NCI-H526 treated with DMSO at 0.1 percent for 48 hours (cell line): ENCODE measurements at regions not wholly inside any gene's neighbourhood (a gene's known extent, or its start where the extent isn't known, plus 50 kb on each side); places are given as distances from the start of the nearest gene placed in this dataset.
"Not testable (repeated sequence)": the region's sequence is repeated elsewhere in the genome, so short reads cannot be mapped to it uniquely, and the experiment has no call there.

Experiments
- DNase-seq: peaks from one replicate; lab custom pipeline; 2025; lab: John Stamatoyannopoulos, UW

DNA sequence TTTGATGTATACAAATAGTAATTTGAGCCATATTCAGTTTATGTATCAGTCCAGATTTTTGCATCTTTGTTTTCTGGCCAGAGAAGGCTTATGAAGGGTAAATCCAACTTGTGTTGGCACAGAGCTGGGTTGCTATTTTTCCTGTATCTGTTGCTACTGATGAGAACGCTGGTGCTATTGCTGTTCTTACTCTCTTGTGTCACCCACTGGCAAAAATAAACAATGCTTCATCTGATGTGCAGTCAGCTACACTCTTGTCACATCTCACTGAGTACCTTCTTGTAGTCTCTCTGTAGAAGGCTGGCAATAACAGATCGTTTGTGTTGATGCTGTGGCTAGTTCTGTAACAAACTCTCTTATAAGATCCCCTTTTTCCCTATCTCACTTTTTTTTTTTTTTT, 323.4 kb downstream of the CDH19 start:
- no peak for DNase-seq

DNA sequence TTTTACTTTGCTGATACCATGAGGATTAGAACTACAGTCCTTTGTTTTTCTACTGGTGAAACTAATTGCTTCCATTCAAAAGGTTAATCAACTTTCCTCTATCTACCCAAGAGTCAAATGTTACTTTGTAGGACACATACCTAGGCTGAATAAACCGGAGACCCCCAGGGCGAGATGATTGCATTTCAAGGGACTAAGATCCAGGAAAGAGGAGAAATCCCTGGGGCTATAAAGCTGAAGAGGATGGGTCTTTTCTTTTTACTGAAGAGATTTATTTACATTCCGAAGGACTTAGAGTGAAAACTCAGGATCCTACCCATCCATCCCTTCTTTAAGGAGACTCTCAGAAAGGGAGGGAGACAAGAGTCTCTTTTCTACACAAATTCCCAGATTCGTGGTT, 331.9 kb downstream of the CDH19 start:
- no peak for DNase-seq

DNA sequence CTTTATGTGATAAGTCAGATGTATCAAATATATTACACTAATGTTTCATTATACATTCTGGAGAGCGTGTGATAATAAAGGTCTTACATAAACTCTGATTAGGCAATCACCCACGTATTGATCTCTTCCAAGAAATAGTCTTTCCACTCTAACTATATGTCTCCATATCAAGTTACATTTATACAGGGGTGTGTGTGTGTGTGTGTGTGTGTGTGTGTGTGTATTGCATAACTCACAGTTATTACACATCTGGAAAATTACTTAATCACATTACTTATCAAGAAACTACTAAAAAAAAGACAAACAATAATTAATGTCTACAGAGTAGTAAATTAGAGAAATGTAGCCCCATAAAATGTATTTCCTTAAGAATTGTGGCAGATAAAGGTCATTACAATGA, 339.8 kb downstream of the CDH19 start:
- DNase-seq = no peak

DNA sequence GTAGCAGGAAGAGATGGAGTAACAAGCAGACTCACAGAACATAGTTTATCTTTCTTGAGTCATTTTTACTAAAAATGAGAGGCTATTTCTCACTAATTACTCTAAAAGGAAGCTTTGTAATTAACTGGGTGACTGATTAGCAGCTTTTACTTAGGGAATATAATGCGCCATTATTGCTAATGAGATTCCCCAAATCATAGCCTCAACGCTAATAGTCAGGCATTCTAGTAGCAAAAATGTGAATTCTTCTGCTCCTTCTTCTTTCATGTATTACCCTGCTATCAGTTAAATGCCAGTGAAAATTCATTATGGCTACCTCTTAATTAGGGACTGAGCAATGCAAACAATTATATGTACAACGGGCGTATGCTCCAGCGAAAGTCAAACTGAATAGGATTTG, 349.8 kb downstream of the CDH19 start:
- DNase-seq = no peak

DNA sequence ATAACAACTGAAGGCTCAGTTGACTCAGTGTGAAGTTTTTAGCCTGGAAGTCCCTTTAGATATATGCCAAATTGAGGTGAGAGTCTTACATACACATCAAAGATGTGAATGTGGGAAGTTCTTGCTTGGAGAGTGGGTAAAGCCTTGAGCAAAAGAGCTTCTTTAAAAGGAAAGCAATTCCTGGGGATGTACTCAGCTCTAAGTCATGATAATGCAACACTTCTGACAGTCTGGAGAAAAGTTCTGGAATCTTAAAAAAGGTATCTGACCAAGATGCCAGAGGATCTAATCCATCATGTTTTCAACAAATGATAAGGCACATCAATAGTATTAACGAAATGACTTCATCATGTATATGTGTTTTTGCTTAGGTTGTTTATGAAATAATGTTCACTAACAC, 351.2 kb downstream of the CDH19 start:
- DNase-seq = no peak

DNA sequence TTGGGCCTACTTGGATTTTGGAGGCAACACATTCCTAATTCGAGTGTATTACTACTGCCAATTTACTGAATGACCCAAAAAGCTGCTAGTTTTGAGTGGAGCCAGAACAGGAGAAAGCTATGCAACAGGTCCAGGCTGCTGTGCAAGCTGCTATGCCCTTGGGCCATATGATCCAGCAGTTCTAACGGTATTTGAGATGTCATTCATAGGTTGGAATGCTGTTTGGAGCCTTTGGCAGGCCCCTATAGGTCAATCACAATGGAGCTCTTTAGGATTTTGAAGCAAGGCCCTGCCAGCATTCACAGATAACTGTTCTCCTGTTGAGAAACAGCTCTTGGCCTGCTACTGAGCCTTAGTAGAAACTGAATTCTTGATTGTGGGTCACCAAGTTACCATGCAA, 368.7 kb downstream of the CDH19 start:
- no peak for DNase-seq

DNA sequence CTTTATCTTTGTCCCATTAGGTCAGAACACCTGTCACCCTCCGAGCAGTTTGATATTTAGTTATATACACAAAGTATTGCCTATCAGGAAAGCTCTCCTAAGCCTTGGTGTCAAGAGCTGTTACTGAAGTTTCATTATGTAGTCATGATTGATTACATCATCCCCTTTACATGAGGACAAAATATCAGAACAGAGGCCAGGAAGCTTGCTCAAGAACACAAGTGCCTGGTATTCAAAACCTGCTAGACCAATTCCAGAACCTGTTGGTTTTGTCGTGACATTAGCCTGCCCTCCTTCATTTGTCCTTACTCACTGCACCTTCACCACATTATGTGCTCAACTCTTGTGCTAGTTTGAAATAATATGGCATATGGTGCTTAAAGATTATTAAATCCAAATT, 377.1 kb downstream of the CDH19 start:
- no peak for DNase-seq

DNA sequence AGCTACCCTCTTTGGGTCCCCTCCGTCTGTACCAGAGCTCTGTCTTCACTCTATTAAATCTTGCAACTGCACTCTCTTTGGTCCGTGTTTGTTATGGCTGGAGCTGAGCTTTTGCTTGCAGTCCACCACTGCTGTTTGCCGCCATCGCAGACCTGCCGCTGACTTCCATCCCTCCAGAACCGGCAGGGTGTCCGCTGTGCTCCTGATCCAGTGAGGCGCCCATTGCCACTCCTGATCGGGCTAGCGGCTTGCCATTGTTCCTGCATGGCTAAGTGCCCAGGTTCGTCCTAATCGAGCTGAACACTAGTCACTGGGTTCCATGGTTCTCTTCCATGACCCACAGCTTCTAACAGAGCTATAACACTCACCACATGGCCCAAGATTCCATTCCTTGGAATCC, 380.6 kb downstream of the CDH19 start:
- not testable (repeated sequence) for DNase-seq

DNA sequence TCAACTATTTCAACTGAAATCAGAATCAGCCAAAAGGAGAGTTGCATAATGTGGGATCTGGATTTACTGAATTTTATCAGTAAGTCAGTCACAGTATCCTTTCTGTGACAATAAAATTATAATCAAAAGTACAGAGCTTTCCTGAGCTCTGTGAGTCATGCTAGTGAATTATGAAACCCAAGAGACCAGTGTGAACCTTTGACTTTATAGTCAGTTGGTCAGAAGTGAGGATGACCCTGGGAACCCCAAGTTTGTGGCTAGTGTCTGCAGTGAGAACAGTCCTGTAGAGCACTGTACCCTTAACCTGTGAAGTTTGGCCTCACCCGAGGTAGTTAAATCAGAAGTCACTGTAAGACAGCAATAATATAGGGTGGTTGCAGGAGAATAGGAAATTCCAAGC, 381.7 kb downstream of the CDH19 start:
- no peak for DNase-seq

DNA sequence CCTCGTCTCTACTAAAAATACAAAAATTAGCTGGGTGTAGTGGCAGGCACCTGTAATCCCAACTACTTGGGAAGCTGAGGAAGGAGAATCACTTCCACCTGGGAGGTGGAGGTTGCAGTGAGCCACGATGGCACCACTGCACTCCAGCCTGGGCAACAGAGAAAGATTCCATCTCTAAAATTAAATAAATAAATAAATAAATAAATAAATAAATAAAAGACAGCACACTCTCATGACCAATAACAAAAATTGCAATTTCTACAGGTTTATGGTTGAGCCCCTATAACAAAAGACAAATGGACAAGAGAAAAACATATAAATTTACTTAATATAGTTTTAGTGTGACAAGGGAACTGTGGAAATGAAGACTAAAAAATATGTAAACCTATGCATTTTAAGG, 384.1 kb downstream of the CDH19 start:
- no peak for DNase-seq

DNA sequence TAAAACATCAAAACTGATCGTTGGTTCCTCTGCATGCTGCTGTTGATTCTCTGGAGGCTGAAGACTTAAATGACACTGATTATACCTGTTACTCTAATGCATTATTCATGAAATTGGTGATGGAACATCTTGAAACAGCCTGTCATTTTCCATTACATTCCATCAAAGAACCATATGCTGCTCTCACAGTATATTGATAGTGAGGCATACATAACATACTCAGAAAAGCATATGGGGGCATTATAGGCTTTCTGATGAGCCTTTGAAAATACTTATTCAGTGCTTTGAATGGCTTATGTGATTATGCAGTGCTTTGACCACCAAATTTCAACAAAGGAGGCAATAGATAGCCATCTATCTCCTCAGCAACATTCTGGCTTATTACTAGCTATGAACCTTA, 392.1 kb downstream of the CDH19 start:
- DNase-seq = no peak

DNA sequence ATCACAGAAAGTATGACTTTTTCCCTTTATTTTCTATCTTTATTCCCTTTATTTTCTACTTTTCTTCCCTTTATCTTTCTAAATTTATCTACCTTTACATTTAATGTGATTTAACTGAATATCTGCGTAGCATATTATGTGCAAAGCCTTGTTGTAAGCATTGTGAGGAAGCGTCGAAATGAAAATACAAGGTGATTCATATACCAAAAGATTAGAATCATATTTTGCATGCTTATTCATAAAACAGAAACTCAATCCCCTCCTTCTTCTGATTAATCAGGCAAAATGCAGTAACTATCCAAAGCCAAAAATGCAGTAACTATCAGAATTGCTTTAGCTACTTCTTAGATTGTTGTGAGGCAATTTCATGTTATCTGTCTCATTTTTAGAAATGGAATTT, 393.0 kb downstream of the CDH19 start:
- DNase-seq = no peak

DNA sequence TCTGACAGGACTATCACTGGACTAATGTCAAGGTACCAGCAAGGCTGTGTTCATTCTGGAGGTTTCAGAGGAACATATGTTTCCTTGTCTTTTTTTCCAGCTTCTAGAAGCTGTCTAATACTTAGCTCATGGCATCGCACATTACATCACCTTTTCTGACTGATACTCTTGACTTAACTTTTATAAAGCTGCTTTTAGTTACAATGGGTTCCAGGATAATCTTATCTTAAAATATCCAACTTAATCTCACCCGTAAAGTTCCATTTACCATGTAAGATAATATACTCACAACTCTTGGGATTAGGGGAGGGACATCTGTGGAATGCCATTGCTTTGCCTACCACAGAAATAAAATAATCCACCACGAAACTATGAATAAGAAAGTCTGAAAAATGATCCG, 394.2 kb downstream of the CDH19 start:
- no peak for DNase-seq

DNA sequence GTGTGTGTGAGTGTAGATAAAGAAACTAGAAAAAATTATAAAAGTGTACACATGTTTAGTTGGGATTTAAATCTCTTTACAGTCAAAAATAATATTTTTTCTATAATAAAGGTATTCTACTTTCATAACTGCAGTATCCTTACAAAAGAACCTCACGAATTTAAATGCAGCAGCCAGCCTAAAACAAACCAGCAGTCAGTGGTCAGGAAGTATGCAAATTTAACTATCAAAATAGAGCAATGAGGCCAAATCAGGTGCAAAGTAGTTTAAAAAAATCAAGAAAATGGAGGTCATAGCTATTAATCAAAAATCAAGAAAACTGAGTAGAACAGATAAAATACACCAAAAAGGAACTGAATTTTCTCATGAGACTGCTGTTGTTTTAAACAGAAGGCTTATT, 407.1 kb downstream of the CDH19 start:
- no peak for DNase-seq

DNA sequence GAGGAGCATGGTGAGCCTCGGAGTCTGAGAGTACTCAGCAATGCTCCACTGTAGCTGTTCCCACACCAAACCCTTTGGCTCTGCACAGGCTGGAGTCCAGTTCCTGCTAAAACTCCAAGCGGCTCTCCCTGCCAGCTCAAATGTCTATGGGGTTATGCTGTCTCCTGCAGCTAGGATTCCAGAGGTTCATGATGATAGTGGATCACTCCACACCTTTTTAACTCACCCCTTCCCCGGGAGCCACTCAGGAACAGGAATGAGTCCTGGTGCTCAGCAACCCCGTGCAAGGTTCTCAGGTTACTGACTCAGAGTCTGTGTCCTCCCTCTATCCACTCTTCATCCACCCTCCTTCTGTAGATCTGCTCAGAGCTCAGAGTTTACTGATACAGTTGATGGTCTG, 410.0 kb downstream of the CDH19 start:
- no peak for DNase-seq

DNA sequence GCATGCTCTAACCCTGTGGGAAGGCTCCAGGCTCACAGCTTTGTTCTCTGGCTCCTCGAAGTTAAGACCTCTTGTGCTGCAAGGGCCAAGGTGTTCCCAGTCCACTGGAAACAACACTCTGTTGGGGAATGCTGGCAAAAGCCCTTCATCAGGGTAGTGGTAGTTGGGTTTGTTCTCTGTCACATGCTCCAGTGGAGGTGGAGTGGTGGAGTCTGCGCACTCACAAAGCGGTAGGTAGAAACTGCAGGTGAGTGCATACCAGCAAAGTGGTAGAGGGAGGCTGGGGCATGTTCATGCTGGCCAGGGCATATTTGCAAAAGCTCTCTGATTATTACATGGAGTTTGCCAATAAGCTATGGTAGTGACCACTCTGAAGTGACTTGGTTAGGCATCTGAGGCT, 410.5 kb downstream of the CDH19 start:
- no peak for DNase-seq

DNA sequence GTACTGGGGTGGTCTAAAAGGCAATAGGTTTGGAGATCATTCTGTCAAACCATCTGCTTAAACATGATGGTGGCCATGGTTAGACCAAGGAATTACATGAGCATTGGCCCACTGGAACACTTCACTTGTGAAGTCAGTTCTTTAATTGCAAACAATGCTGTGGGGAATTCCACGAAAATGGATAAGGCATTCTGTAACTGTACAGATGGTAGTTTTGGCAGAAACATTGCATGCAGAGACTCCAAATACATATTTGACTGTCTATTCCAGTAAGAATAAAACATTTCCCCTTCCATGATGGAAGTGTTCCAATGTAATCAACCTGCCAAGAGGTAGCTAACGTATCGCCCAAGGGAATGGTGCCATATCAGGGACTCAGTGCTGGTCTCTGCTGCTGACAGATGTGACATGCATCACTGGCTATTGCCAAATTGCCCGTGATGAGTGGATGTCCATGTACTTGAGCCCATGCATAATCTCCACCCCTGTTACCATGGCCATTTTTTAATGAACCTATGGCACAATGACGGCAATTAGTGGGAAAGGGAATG, 417.9 kb downstream of the CDH7 start:
- no peak for DNase-seq

DNA sequence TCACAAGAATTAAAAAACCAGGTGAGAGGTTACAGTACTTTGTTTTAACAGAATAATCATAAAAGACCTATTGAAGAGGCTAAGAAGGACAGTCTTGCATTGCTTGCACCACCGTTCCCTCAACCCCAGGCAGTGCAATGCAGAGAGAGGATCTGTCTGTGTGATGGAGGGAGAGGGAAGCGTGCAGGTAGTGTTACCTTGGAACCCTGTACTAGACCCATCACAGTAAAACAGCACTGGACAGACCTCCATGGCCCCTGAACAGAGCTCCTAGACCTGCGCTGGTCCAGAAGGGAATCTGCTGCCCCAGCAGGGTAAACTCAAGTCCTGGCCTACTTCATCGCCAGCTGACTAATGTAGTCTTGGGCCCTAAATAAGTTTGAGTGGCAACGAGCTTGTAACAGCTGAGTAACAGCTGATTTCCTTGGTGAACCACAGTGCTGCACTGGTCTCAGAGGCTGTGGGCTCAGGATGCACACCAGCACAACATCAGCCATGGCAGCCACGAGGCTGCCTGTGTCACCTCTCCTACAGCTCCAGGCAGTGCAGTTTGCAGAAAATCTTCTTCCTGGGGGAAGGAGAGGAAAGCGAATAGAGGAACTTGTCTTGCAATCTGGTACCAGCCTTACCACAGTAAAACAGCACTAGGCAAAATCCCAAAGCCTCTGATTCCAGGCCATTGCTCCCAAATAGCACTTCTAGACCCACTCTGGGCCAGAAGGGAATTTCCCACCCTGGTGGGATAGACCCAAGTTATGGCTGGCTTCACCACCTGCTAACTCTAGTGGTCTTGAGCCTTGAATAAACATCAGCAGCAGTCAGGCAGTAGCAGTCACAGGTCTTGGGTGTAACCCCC, 417.2 kb downstream of the CDH7 start:
- no peak for DNase-seq

DNA sequence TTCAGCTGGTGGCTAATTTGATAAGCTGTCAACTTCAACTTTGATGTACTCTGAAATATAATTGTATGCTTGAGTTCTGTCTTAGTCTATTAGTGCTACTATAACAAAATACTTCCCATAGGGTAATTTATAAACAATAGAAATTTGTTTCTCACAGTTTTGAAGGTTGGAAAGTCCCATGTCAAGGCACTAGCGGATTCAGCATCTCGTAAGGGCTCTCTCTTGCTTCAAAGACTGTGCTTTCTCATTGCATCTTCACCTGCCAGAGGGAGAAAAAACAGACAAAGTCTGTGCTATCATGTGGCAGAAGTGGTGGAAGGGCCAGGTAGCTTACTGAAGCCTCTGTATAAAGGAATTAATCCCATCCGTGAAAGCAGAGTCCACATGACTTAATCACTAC, 409.2 kb downstream of the CDH7 start:
- DNase-seq = no peak

DNA sequence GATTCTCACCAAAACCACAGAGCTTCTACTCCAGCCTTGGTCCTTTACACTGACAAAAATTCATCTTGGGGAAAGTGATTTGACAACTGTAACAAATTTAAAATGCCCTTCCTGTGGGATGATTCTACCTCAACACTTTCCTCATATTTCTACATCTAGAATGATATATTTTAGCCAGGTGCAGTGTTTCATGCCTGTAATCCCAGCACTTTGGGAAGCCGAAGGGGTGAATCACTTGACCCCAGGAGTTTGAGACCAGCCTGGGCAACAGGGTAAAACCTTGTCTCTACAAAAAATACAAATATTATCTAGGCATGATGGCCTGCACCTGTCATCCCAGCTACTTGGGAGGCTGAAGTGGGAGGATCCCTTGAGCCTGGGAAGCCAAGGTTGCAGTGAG, 408.6 kb downstream of the CDH7 start:
- no peak for DNase-seq

DNA sequence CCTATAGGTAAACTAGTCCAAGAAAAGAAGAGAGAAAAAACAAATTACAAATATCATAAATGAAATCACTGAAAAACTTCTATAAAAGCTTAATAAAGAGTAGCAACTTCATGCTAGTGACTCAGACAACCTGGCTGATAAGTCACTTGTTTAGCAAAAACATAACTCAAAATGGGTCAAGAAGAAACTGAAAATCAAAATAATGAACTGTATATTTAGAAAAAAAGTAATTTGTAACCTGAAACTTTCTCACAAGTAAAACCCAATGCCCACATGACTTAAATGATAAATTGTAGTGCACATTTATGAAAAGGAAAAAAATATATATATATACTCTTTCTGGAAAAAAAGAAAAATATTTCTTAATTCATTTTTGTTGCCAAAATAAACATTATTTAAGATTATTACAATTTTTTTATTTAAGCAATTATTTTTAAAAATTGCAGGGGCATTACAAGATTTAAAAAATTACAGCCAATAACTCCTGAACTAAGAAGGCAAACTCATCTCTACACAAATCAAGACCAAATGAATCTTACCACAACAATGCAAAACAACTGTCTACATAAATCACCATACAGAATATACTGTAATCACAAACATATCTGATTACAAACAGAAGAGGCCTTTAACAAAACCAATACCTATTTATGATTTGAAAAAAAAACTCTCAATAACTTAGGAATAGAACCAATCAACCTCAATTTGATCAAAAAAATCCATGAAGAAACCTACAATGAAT, 406.3 kb downstream of the CDH7 start:
- no peak for DNase-seq

DNA sequence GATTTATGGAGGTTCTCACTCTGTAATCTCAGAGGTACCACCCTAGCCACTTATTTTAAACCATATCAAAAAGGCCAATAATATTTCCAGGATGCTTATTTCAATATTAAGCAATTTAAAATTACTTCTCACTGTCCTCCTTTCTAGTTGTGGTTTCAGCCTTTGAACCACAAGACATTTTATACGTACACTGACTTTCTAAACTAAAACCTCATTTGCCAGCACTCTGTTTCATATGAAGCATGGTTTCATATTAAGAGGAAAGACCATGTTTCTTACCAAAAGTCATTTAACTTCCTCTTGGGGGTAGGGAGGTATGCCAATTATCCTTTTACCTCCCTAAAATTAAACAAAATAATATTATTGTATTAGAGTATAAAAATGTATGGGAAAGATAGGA, 399.8 kb downstream of the CDH7 start:
- DNase-seq = no peak

DNA sequence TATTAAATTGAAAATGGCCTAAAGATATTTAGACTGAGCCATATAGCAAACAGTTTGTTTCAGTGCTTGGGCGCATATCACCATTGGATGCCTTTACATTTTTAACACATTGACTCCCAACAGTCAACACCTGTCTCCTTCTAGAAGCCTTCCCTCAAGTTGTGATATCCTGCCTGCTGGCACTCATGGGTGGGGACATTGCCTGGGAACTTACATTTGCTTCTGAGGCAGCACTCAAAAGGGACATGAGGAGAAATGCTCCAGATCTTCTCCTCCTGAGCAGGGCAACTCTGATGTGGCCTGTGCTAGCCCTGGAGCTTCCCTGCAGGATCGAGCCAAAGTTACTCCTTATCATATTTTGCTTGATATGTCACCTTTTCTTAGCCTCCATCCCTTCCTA, 392.2 kb downstream of the CDH7 start:
- DNase-seq = no peak
